DOHH2 (cell line): ENCODE measurements at regions not wholly inside any gene's neighbourhood (a gene's known extent, or its start where the extent isn't known, plus 50 kb on each side); places are given as distances from the start of the nearest gene placed in this dataset.

Source experiments
- EZH2phosphoT487 ChIP-seq: fragments of 200-600 bp; sonication (generic); IDR thresholded peaks from 2 replicates; pipeline ENCODE4 v1.6.1; 2017; ENCODE audit warnings: borderline replicate concordance, mild to moderate bottlenecking, antibody characterized with exemption, low read length, moderate library complexity, mixed read lengths
- TF ChIP-seq, protein P1 (sequence below): fragments of 200-600 bp; sonication (generic); IDR thresholded peaks from one replicate; pipeline ENCODE4 v1.5.1; 2014; ENCODE audit warnings: antibody characterized with exemption, mild to moderate bottlenecking, low read depth, low read length; ENCODE audit not compliant: poor library complexity, severe bottlenecking

DNA sequence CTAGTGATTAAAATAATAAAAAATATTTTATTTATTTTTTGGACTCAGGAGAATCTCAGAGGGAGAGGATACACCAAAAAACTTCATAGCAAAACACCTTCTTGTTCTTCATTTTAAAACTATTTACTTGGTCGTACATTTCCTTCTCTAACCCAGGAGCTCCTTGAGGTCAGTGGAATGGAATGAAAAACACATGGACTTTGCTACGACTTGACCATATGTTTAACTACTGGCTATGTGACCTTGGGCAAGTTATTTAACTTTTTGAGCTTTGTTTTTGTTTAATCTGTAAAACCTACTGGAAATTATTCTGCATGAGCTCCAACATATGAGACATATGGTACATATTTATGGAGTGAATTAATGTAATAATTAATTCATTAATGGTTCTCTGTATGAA is 1005.5 kb upstream of the CITED2 start:
- TF ChIP-seq, protein P1, sequence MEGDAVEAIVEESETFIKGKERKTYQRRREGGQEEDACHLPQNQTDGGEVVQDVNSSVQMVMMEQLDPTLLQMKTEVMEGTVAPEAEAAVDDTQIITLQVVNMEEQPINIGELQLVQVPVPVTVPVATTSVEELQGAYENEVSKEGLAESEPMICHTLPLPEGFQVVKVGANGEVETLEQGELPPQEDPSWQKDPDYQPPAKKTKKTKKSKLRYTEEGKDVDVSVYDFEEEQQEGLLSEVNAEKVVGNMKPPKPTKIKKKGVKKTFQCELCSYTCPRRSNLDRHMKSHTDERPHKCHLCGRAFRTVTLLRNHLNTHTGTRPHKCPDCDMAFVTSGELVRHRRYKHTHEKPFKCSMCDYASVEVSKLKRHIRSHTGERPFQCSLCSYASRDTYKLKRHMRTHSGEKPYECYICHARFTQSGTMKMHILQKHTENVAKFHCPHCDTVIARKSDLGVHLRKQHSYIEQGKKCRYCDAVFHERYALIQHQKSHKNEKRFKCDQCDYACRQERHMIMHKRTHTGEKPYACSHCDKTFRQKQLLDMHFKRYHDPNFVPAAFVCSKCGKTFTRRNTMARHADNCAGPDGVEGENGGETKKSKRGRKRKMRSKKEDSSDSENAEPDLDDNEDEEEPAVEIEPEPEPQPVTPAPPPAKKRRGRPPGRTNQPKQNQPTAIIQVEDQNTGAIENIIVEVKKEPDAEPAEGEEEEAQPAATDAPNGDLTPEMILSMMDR = no peak
- no peak for TF ChIP-seq EZH2phosphoT487
